OCI-LY7 (cell line): ENCODE measurements at regions not wholly inside any gene's neighbourhood (a gene's known extent, or its start where the extent isn't known, plus 50 kb on each side); places are given as distances from the start of the nearest gene placed in this dataset.

Experiments used
- BruUV-seq: library from RNA; stranded (reverse); fragments of 400-500 nt; replicated peaks from 2 replicates; lab custom pipeline; 2021; lab: Mats Ljungman, UMichigan
- CTCF ChIA-PET: fragments of 300-600 bp; sonication (Branson Sonifier 250); formaldehyde crosslinking; loops from one replicate; lab custom pipeline; 2022; ENCODE audit warnings: antibody characterized with exemption; ENCODE audit not compliant: unreplicated experiment; lab: Charles Lee
- POLR2A ChIA-PET: fragments of 300-600 bp; sonication (Branson Sonifier 250); formaldehyde crosslinking; loops from one replicate; lab custom pipeline; 2022; ENCODE audit warnings: antibody characterized with exemption; lab: Charles Lee
- DNase-seq: peaks from one replicate; pipeline ENCODE4 v3.0.0-alpha.2; 2015; ENCODE audit warnings: low spot score
- H2AFZ ChIP-seq: fragments of 200-600 bp; sonication (generic), shearing (Covaris generic); 2 replicates; pipeline ENCODE4 v1.6.1; 2014; ENCODE audit warnings: mild to moderate bottlenecking, antibody characterized with exemption, low read length, moderate library complexity
- H3K27ac ChIP-seq: fragments of 200-600 bp; sonication (generic); 2 replicates; pipeline ENCODE4 v1.5.1; 2014; ENCODE audit warnings: mixed run types, low read depth, mild to moderate bottlenecking, moderate library complexity, low read length, inconsistent platforms; ENCODE audit not compliant: poor library complexity, severe bottlenecking
- H3K36me3 ChIP-seq: fragments of 200-600 bp; sonication (generic); 2 replicates; pipeline ENCODE4 v1.6.1; 2014; ENCODE audit warnings: mild to moderate bottlenecking, antibody characterized with exemption, low read length, moderate library complexity, mixed read lengths; ENCODE audit not compliant: insufficient read depth
- H3K4me1 ChIP-seq: fragments of 200-600 bp; sonication (generic); 2 replicates; pipeline ENCODE4 v1.5.1; 2014; ENCODE audit warnings: mild to moderate bottlenecking, low read length; ENCODE audit not compliant: insufficient read depth, poor library complexity, severe bottlenecking
- H3K4me2 ChIP-seq: fragments of 200-600 bp; sonication (generic); 2 replicates; pipeline ENCODE4 v1.6.1; 2014; ENCODE audit warnings: mild to moderate bottlenecking, low read length
- H3K4me3 ChIP-seq: fragments of 200-600 bp; sonication (generic); 2 replicates; pipeline ENCODE4 v1.5.1; 2014; ENCODE audit warnings: mild to moderate bottlenecking, low read depth, low read length; ENCODE audit not compliant: poor library complexity, severe bottlenecking
- H3K79me2 ChIP-seq: fragments of 200-600 bp; sonication (generic); 2 replicates; pipeline ENCODE4 v1.6.1; 2016; ENCODE audit warnings: low read depth, mild to moderate bottlenecking, low read length, moderate library complexity, mixed read lengths; ENCODE audit not compliant: insufficient read depth
- H3K9me2 ChIP-seq: fragments of 200-600 bp; sonication (generic); 2 replicates; pipeline ENCODE4 v1.6.1; 2016; ENCODE audit warnings: mild to moderate bottlenecking, low read length, mixed read lengths; ENCODE audit not compliant: insufficient read depth
- H3K9me3 ChIP-seq: fragments of 200-600 bp; sonication (generic); 2 replicates; pipeline ENCODE4 v1.6.1; 2014; ENCODE audit warnings: mild to moderate bottlenecking, mixed run types, low read length, mixed read lengths
- H4K20me1 ChIP-seq: fragments of 200-600 bp; sonication (generic); 2 replicates; pipeline ENCODE4 v1.6.1; 2014; ENCODE audit warnings: mild to moderate bottlenecking, antibody characterized with exemption, low read length, moderate library complexity, mixed read lengths; ENCODE audit not compliant: insufficient read depth
- CTCF ChIP-seq: fragments of 200-600 bp; sonication (generic); conservative IDR thresholded peaks from 2 replicates; pipeline ENCODE4 v1.5.1; 2014; ENCODE audit warnings: mild to moderate bottlenecking, antibody characterized with exemption, low read length, moderate library complexity, mixed read lengths
- EZH2phosphoT487 ChIP-seq: fragments of 200-600 bp; sonication (generic); IDR thresholded peaks from 2 replicates; pipeline ENCODE4 v1.6.1; 2018; ENCODE audit warnings: low read depth, borderline replicate concordance, mild to moderate bottlenecking, mixed run types, antibody characterized with exemption, low read length, moderate library complexity, mixed read lengths
- intact Hi-C: fragments of 100-400 bp; cut with micrococcal nuclease; formaldehyde crosslinking; loops from one replicate; pipeline ENCODE4 v1.10.0; 2022; ENCODE audit not compliant: unreplicated experiment

- Histone ChIP-seq H4K20me1 (no peaks in the 10 kb centered on the region), H3K36me3 (no peaks in the 10 kb centered on the region), H3K4me1 (no peaks in the 10 kb centered on the region), H3K9me2 (no peaks in the 10 kb centered on the region), H3K27ac (no peak overlapping the region), H3K4me3 (no peak overlapping the region), H3K4me2 (no peak overlapping the region), H2AFZ (no peak overlapping the region), H3K9me3 (peaks cover 17% of the 10 kb centered on the region; the same call in 1 of the 2 replicates), H3K79me2 (no peaks in the 10 kb centered on the region)
- DNase-seq = no peak
- POLR2A ChIA-PET = interaction anchor here (1.4 kb wide), 1 partner anchor 13 kb away, joined by 3 read pairs; no protein-coding TSS in a partner anchor
- TF ChIP-seq EZH2phosphoT487 (no peak), CTCF (peak; percentile 53)
- no TSS peak for BruUV-seq
- CTCF ChIA-PET = no interaction called here
- intact Hi-C loops = no loop called here
These were observed 1770.2 kb upstream of the MIR17HG start for GRCh38 chr13:89577301-89577700.

- DNase-seq = no peak
- H3K4me1 ChIP-seq = no peaks in the 10 kb centered on the region
- no peaks in the 10 kb centered on the region for H3K36me3 ChIP-seq
- no peaks in the 10 kb centered on the region for H3K79me2 ChIP-seq
- TF ChIP-seq CTCF (no peak), EZH2phosphoT487 (no peak)
- ChIA-PET POLR2A (interaction anchor here (1.2 to 1.6 kb wide), 2 partner anchors 20 to 50 kb away, joined by 3 to 4 read pairs; no protein-coding TSS in a partner anchor), CTCF (no interaction called here)
- no peak overlapping the region for H2AFZ ChIP-seq
- H3K9me3 ChIP-seq = peaks cover 17% of the 10 kb centered on the region; the same call in 1 of the 2 replicates
- H3K4me3 ChIP-seq = no peak overlapping the region
- no TSS peak for BruUV-seq
- intact Hi-C loops = no loop called here
- 0 out of 2 replicates have a peak, but pooled peaks cover 4% of the 10 kb centered on the region for H3K9me2 ChIP-seq
- no peak overlapping the region for H3K27ac ChIP-seq
- H4K20me1 ChIP-seq = no peaks in the 10 kb centered on the region
- H3K4me2 ChIP-seq = no peak overlapping the region
These were observed 1763.3 kb upstream of the MIR17HG start for GRCh38 chr13:89584058-89584620.

GRCh38 chr13:89602655-89603054, 1744.8 kb upstream of the MIR17HG start:
- POLR2A ChIA-PET = interaction anchor here (0.6 to 0.9 kb wide), 3 partner anchors 17 to 31 kb away, joined by 3 to 4 read pairs (median 3); no protein-coding TSS in a partner anchor
- H4K20me1 ChIP-seq = no peaks in the 10 kb centered on the region
- TF ChIP-seq EZH2phosphoT487 = no peak
- H3K4me1 ChIP-seq = no peaks in the 10 kb centered on the region
- CTCF ChIA-PET = no interaction called here
- no peak overlapping the region for H2AFZ ChIP-seq
- H3K79me2 ChIP-seq = no peaks in the 10 kb centered on the region
- no TSS peak for BruUV-seq
- H3K36me3 ChIP-seq = no peaks in the 10 kb centered on the region
- peaks cover 21% of the 10 kb centered on the region for H3K9me3 ChIP-seq
- H3K4me3 ChIP-seq = no peak overlapping the region
- H3K9me2 ChIP-seq = no peaks in the 10 kb centered on the region
- H3K4me2 ChIP-seq = no peak overlapping the region
- H3K27ac ChIP-seq = no peak overlapping the region
- DNase-seq = no peak
- intact Hi-C loops = no loop called here
